ENCODE measurements at regions not wholly inside any gene's neighbourhood (a gene's known extent, or its start where the extent isn't known, plus 50 kb on each side); places are given as distances from the start of the nearest gene placed in this dataset.

DNA sequence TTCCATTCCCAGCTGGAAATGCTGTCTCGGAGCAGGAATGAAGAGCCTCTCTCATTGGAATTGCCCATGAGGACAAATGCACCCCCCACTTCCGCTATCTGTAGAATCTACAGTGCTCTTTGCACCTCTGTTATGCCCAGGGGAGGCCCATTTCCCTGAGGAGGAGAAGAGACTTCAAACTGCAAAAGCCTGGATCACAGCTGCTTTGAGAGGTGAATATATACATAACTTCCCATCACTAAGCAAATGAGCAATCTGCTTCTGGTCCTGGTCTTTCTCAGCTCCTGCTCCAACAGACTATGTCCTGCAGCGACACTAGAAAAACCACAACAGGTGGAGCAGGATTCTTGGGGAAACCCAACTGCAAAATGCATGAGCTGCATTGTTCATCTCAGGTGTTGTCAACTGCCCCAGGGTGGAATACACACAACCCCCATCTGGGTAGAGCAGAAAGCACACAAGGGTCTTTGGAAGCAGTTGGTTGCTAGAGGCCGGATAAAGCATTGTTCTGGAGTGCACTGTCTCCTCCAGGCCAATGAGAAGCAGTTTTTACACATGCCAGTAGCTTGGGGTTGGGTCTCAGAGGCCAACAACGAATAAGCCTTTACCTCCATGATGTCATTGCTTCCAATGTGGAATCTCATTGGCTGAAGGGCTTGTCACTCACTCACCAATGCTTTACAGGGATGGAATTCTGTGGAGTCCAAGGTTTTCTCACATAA, 67.7 kb upstream of the RAB4A start:
- Histone ChIP-seq H2AFZ (no peak overlapping the region), H3K4me2 (no peak overlapping the region), H3K9me3 (ENCODE audit: low read depth) (no peaks in the 10 kb centered on the region), H3K4me1 (ENCODE audit: insufficient read depth) (peaks cover 57% of the 10 kb centered on the region), H3K27me3 (no peaks in the 10 kb centered on the region), H3K4me3 (no peak overlapping the region), H3K79me2 (no peaks in the 10 kb centered on the region), H3K9me2 (replicated peaks; ENCODE audit: insufficient read depth) (no peaks in the 10 kb centered on the region), H3K27ac (peak overlapping the region; percentile 91), H4K20me1 (ENCODE audit: insufficient read depth, poor library complexity, severe bottlenecking) (no peaks in the 10 kb centered on the region), H3K36me3 (replicated peaks; ENCODE audit: insufficient read depth, low read depth) (no peaks in the 10 kb centered on the region)
- 72% methylated on average over 5 of the region's 5 CpGs for WGBS (ENCODE audit: low lambda C conversion rate, missing lambda C conversion rate)
- peak; percentile 76 for DNase-seq (ENCODE audit: low spot score)
- TF ChIP-seq, protein P1, sequence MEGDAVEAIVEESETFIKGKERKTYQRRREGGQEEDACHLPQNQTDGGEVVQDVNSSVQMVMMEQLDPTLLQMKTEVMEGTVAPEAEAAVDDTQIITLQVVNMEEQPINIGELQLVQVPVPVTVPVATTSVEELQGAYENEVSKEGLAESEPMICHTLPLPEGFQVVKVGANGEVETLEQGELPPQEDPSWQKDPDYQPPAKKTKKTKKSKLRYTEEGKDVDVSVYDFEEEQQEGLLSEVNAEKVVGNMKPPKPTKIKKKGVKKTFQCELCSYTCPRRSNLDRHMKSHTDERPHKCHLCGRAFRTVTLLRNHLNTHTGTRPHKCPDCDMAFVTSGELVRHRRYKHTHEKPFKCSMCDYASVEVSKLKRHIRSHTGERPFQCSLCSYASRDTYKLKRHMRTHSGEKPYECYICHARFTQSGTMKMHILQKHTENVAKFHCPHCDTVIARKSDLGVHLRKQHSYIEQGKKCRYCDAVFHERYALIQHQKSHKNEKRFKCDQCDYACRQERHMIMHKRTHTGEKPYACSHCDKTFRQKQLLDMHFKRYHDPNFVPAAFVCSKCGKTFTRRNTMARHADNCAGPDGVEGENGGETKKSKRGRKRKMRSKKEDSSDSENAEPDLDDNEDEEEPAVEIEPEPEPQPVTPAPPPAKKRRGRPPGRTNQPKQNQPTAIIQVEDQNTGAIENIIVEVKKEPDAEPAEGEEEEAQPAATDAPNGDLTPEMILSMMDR (IDR thresholded peaks at IDR 0.05; ENCODE audit: poor library complexity): no peak

DNA sequence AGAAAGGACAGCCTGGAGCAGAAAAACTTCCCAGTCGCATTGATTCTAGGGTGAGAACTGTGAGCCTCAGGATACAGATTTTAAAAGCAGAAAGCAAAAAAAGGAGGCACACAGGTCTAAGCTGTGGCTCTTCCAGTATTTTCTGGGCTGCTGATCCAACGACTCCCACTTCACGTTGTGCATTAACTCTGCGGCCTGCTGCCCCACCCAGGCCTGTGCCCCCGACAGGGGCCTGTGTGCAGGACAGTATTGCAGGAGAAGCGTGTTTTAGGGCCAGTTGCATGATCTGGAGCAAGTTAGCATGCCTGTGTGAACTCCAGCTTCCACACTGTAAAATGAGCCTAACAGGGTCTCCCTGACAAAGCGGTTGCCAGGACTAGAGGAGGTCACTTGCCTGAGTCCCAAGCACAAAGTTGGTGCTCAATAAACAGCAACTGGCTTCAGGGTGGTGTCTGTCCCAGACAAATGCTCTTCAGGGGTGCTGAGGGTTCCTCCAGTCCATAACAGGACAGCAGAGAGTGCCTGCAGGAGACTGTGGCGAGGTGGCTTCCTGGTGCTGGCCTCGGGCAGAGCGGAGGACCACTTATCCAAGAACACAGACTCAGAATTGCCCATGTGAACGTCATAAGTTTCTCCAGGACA, 66.8 kb upstream of the RAB4A start:
- DNase-seq (ENCODE audit: low spot score): no peak

DNA sequence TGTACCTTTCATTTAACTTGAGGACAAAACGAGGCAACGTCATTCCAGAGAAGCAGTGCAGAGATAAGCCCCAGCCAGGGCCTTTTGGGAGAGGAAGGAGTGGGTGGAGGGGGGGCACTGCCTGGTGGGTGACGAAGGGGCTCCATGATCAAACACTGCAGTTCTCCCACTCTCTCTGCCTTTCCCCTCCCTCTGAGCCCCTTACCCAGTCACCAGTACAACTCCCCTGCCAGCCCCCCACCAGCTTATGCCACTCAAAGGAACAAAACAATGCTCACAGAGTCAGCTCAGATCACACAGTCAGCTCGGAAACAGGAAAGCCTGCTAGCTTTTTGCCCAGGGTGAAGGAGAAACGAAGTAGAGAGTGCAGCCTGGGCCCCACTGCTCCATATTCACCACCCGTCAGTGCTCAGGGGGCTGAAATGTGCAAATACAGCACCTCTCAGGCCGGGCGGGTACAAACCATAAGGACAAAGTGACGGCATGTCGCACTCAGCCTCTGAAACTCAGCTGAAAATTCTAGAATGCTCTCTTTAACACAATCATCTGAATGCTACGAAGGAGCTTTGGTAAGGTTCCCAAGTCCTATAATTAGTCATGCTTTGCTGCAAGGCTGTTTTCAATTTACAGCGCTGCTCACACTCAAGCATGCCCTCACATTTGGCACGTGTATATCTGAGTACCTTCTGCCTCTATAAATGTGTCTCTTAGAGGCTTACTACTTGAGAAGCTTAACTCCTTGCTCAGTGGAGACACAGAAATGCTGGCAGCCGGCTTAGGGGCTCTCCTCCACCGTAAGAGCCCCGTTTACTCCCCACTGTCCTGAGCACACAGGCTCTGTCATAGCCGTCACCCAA, 65.8 kb upstream of the RAB4A start:
- Histone ChIP-seq H3K4me1 (ENCODE audit: insufficient read depth) (peaks cover 63% of the 10 kb centered on the region), H3K27ac (peak overlapping the region; percentile 91), H3K4me3 (no peak overlapping the region), H3K79me2 (no peaks in the 10 kb centered on the region), H3K9me2 (replicated peaks; ENCODE audit: insufficient read depth) (no peaks in the 10 kb centered on the region), H3K9me3 (ENCODE audit: low read depth) (no peaks in the 10 kb centered on the region), H3K27me3 (no peaks in the 10 kb centered on the region), H3K36me3 (replicated peaks; ENCODE audit: insufficient read depth, low read depth) (no peaks in the 10 kb centered on the region), H4K20me1 (ENCODE audit: insufficient read depth, poor library complexity, severe bottlenecking) (no peaks in the 10 kb centered on the region), H3K4me2 (peak overlapping the region; percentile 35), H2AFZ (no peak overlapping the region)
- 47% methylated on average over 16 of the region's 17 CpGs for WGBS (ENCODE audit: low lambda C conversion rate, missing lambda C conversion rate)
- DNase-seq (ENCODE audit: low spot score): peak; percentile 60
- TF ChIP-seq EZH2phosphoT487 (IDR thresholded peaks at IDR 0.05; ENCODE audit: low read depth, severe bottlenecking, unreplicated experiment) (no peak), EZH2 (IDR thresholded peaks at IDR 0.05; ENCODE audit: borderline replicate concordance) (no peak)
- TF ChIP-seq, protein P1 (IDR thresholded peaks at IDR 0.05; ENCODE audit: poor library complexity): no peak

More for the DNA sequence above, 66.8 kb upstream of the RAB4A start:
- TF ChIP-seq EZH2 (IDR thresholded peaks at IDR 0.05; ENCODE audit: borderline replicate concordance): no peak
- TF ChIP-seq EZH2phosphoT487 (IDR thresholded peaks at IDR 0.05; ENCODE audit: low read depth, severe bottlenecking, unreplicated experiment): no peak
- TF ChIP-seq, protein P1 (IDR thresholded peaks at IDR 0.05; ENCODE audit: poor library complexity): no peak
- H3K4me1 ChIP-seq (ENCODE audit: insufficient read depth): peaks cover 65% of the 10 kb centered on the region
- no peak overlapping the region for H2AFZ ChIP-seq
- H3K79me2 ChIP-seq: no peaks in the 10 kb centered on the region
- H4K20me1 ChIP-seq (ENCODE audit: insufficient read depth, poor library complexity, severe bottlenecking): no peaks in the 10 kb centered on the region
- no peaks in the 10 kb centered on the region for H3K9me3 ChIP-seq (ENCODE audit: low read depth)
- H3K27ac ChIP-seq: peak overlapping the region; percentile 91
- no peak overlapping the region for H3K4me3 ChIP-seq
- no peaks in the 10 kb centered on the region for H3K36me3 ChIP-seq (replicated peaks; ENCODE audit: insufficient read depth, low read depth)
- H3K4me2 ChIP-seq: peak overlapping the region; percentile 16
- H3K9me2 ChIP-seq (replicated peaks; ENCODE audit: insufficient read depth): no peaks in the 10 kb centered on the region
- H3K27me3 ChIP-seq: no peaks in the 10 kb centered on the region
- WGBS (ENCODE audit: low lambda C conversion rate, missing lambda C conversion rate): 77% methylated on average over 11 of the region's 11 CpGs

All from hepatocyte (in vitro differentiated cells).